ENCODE measurements at regions not wholly inside any gene's neighbourhood (a gene's known extent, or its start where the extent isn't known, plus 50 kb on each side); places are given as distances from the start of the nearest gene placed in this dataset.

- H3K79me2 ChIP-seq (ENCODE audit: insufficient read depth, low read length): no peaks in the 10 kb centered on the region
- H4K20me1 ChIP-seq (ENCODE audit: insufficient read depth, low read length): no peaks in the 10 kb centered on the region
- no peaks in the 10 kb centered on the region for H3K27me3 ChIP-seq (ENCODE audit: insufficient read depth, low read length)
- no peaks in the 10 kb centered on the region for H3K36me3 ChIP-seq (ENCODE audit: insufficient read depth, low read length)
- TF ChIP-seq CTCF (IDR thresholded peaks at IDR 0.05; ENCODE audit: low read length): no peak
- TF ChIP-seq EZH2 (IDR thresholded peaks at IDR 0.05; ENCODE audit: borderline replicate concordance, low read length): no peak
- H3K27ac ChIP-seq (ENCODE audit: low read depth, low read length, poor library complexity, severe bottlenecking): no peak overlapping the region
- H3K4me1 ChIP-seq (ENCODE audit: insufficient read depth, low read length, severe bottlenecking): no peaks in the 10 kb centered on the region
- H2AFZ ChIP-seq (ENCODE audit: low read length): no peak overlapping the region
- no peak overlapping the region for H3K9ac ChIP-seq (ENCODE audit: low read length)
- H3K4me2 ChIP-seq (ENCODE audit: low read length): no peak overlapping the region
- no peak overlapping the region for H3K4me3 ChIP-seq (ENCODE audit: low read depth, low read length, poor library complexity, severe bottlenecking)
- H3K9me3 ChIP-seq (ENCODE audit: low read length): no peaks in the 10 kb centered on the region
- H3F3A ChIP-seq (ENCODE audit: insufficient read depth, low read length): no peaks in the 10 kb centered on the region
- H3K9me2 ChIP-seq (ENCODE audit: low read depth, low read length): no peaks in the 10 kb centered on the region
Observed at GRCh38 chr6:23678626-23679025, 447.4 kb upstream of the NRSN1 start.

GRCh38 chr6:23681743-23682142 is 444.3 kb upstream of the NRSN1 start:
- no peak overlapping the region for H3K9ac ChIP-seq (ENCODE audit: low read length)

GRCh38 chr6:23688650-23689049 is 437.4 kb upstream of the NRSN1 start:
- no peak overlapping the region for H3K4me2 ChIP-seq (ENCODE audit: low read length)
- H3K9ac ChIP-seq (ENCODE audit: low read length): no peak overlapping the region
- no peaks in the 10 kb centered on the region for H3K4me1 ChIP-seq (ENCODE audit: insufficient read depth, low read length, severe bottlenecking)
- no peaks in the 10 kb centered on the region for H3K36me3 ChIP-seq (ENCODE audit: insufficient read depth, low read length)
- no peak overlapping the region for H3K27ac ChIP-seq (ENCODE audit: low read depth, low read length, poor library complexity, severe bottlenecking)
- no peaks in the 10 kb centered on the region for H3K9me2 ChIP-seq (ENCODE audit: low read depth, low read length)
- H4K20me1 ChIP-seq (ENCODE audit: insufficient read depth, low read length): no peaks in the 10 kb centered on the region
- H3F3A ChIP-seq (ENCODE audit: insufficient read depth, low read length): no peaks in the 10 kb centered on the region
- H3K79me2 ChIP-seq (ENCODE audit: insufficient read depth, low read length): no peaks in the 10 kb centered on the region
- H3K9me3 ChIP-seq (ENCODE audit: low read length): no peaks in the 10 kb centered on the region
- no peaks in the 10 kb centered on the region for H3K27me3 ChIP-seq (ENCODE audit: insufficient read depth, low read length)
- no peak overlapping the region for H2AFZ ChIP-seq (ENCODE audit: low read length)
- H3K4me3 ChIP-seq (ENCODE audit: low read depth, low read length, poor library complexity, severe bottlenecking): no peak overlapping the region
- TF ChIP-seq CTCF (IDR thresholded peaks at IDR 0.05; ENCODE audit: low read length) (no peak), EZH2 (IDR thresholded peaks at IDR 0.05; ENCODE audit: borderline replicate concordance, low read length) (no peak)

More at GRCh38 chr6:23681743-23682142, 444.3 kb upstream of the NRSN1 start:
- H3K79me2 ChIP-seq (ENCODE audit: insufficient read depth, low read length): no peaks in the 10 kb centered on the region
- H3F3A ChIP-seq (ENCODE audit: insufficient read depth, low read length): no peaks in the 10 kb centered on the region
- H2AFZ ChIP-seq (ENCODE audit: low read length): no peak overlapping the region
- H3K9me3 ChIP-seq (ENCODE audit: low read length): no peaks in the 10 kb centered on the region
- no peaks in the 10 kb centered on the region for H4K20me1 ChIP-seq (ENCODE audit: insufficient read depth, low read length)
- TF ChIP-seq CTCF (IDR thresholded peaks at IDR 0.05; ENCODE audit: low read length): no peak
- TF ChIP-seq EZH2 (IDR thresholded peaks at IDR 0.05; ENCODE audit: borderline replicate concordance, low read length): no peak
- no peak overlapping the region for H3K4me2 ChIP-seq (ENCODE audit: low read length)
- no peaks in the 10 kb centered on the region for H3K27me3 ChIP-seq (ENCODE audit: insufficient read depth, low read length)
- H3K27ac ChIP-seq (ENCODE audit: low read depth, low read length, poor library complexity, severe bottlenecking): no peak overlapping the region
- no peaks in the 10 kb centered on the region for H3K9me2 ChIP-seq (ENCODE audit: low read depth, low read length)
- no peak overlapping the region for H3K4me3 ChIP-seq (ENCODE audit: low read depth, low read length, poor library complexity, severe bottlenecking)
- no peaks in the 10 kb centered on the region for H3K4me1 ChIP-seq (ENCODE audit: insufficient read depth, low read length, severe bottlenecking)
- no peaks in the 10 kb centered on the region for H3K36me3 ChIP-seq (ENCODE audit: insufficient read depth, low read length)

All from OCI-LY1 (cell line).